ENCODE measurements at regions not wholly inside any gene's neighbourhood (a gene's known extent, or its start where the extent isn't known, plus 50 kb on each side); places are given as distances from the start of the nearest gene placed in this dataset.

DNA sequence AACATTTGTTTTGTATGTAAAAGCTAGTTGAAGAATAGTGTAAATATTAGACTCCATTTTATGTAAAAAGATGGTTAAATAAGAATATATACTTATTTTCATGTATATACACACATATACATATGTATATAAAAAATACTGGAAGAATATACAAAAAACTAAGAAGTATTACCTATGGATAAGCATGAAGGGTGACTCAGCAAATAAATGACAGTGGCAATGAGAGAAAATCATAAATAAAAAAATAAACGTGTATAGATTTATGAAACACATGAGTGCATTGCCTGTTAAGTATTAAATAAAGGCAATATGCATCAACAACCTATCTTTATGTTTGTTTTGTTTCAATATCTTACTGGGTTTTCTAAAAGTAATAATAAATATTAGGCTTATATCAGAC, 435.3 kb downstream of the CYLC2 start:
- no peak overlapping the region for H3K27ac Mint-ChIP-seq
- TF ChIP-seq, protein P1, sequence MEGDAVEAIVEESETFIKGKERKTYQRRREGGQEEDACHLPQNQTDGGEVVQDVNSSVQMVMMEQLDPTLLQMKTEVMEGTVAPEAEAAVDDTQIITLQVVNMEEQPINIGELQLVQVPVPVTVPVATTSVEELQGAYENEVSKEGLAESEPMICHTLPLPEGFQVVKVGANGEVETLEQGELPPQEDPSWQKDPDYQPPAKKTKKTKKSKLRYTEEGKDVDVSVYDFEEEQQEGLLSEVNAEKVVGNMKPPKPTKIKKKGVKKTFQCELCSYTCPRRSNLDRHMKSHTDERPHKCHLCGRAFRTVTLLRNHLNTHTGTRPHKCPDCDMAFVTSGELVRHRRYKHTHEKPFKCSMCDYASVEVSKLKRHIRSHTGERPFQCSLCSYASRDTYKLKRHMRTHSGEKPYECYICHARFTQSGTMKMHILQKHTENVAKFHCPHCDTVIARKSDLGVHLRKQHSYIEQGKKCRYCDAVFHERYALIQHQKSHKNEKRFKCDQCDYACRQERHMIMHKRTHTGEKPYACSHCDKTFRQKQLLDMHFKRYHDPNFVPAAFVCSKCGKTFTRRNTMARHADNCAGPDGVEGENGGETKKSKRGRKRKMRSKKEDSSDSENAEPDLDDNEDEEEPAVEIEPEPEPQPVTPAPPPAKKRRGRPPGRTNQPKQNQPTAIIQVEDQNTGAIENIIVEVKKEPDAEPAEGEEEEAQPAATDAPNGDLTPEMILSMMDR (IDR thresholded peaks at IDR 0.05), result no peak

DNA sequence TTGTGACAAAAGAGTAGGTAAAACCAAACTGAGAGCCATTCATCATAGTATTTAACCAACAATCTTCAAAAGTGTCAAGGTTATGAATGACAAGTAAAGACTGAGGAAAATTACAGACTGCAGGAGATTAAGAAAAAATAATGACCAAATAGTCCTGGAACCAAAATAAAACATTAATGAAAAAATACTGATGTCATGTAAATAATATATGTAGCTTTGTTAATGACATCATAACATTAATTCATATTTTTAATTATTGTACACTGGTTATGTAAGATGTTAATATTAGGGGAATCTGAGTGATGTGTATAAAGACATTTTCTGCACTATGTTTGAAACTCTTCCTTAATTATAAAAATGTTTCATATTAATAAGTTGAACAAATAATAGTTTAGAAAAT, 436.7 kb downstream of the CYLC2 start:
- TF ChIP-seq, protein P1 (IDR thresholded peaks at IDR 0.05), result no peak
- no peak for DNase-seq
- no peak overlapping the region for H3K4me3 Mint-ChIP-seq
- ChIA-PET CTCF (no interaction called here), POLR2A (no interaction called here)
- H3K9me3 Mint-ChIP-seq, result peaks cover 3% of the 10 kb centered on the region
- intact Hi-C loops (cut with micrococcal nuclease), result no loop called here
- H3K27me3 Mint-ChIP-seq, result no peaks in the 10 kb centered on the region
- ATAC-seq, result no peak
- no peak overlapping the region for H3K27ac Mint-ChIP-seq
- H3K4me1 Mint-ChIP-seq (ENCODE audit: low read depth), result no peaks in the 10 kb centered on the region
- H3K36me3 Mint-ChIP-seq (ENCODE audit: low read depth), result no peaks in the 10 kb centered on the region

More for the DNA sequence above, 435.3 kb downstream of the CYLC2 start:
- DNase-seq (no peak), ATAC-seq (no peak)
- no peak overlapping the region for H3K4me3 Mint-ChIP-seq
- peaks cover 2% of the 10 kb centered on the region for H3K9me3 Mint-ChIP-seq
- no peaks in the 10 kb centered on the region for H3K4me1 Mint-ChIP-seq (ENCODE audit: low read depth)
- ChIA-PET CTCF (no interaction called here), POLR2A (no interaction called here)
- no peaks in the 10 kb centered on the region for H3K36me3 Mint-ChIP-seq (ENCODE audit: low read depth)
- intact Hi-C loops (cut with micrococcal nuclease), result no loop called here
- H3K27me3 Mint-ChIP-seq, result no peaks in the 10 kb centered on the region

DNA sequence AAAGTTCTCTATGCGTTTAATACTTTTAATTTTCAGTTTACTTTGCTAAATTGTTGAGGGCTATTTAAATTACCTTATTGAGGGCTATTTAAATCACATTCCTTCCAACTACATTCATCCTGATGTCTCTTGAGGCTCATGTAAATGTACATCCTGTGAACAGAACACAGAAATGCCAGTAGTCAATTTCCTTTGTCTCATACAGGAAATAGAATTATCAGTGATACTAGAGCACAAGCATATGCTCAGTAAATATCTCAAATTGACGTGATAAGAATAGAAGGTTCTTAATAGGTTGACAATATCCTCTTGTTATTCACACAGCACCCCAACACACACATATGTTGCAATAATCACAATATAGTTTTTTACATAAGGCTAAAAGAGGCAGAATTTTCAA, 449.0 kb downstream of the CYLC2 start:
- Mint-ChIP-seq H3K9me3 (peaks cover 1% of the 10 kb centered on the region), H3K27me3 (no peaks in the 10 kb centered on the region), H3K4me1 (ENCODE audit: low read depth) (no peaks in the 10 kb centered on the region), H3K36me3 (ENCODE audit: low read depth) (no peaks in the 10 kb centered on the region), H3K4me3 (no peak overlapping the region), H3K27ac (no peak overlapping the region)
- ATAC-seq (no peak), DNase-seq (no peak)
- ChIA-PET POLR2A (no interaction called here), CTCF (no interaction called here)
- TF ChIP-seq, protein P1 (IDR thresholded peaks at IDR 0.05), result no peak
- intact Hi-C loops (cut with micrococcal nuclease), result no loop called here

DNA sequence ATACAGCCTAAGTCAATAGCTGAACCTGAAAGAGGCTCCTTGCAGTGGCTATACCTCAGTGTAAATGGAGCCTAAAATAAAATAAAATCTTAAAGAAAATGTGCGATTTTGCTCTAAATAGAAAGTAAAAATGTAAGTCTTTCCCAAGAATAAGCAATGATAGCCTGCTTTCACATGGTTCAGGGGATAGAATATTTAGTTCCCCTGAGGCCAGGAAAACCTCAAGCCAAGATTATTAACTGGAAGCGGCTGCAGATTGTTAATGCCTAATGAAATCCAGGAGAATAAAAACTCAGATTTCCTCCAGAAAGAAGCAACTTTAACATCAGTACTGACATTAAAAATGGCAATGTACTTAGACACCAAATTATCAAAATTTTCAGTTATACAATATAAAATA, 463.7 kb downstream of the CYLC2 start:
- peaks cover 4% of the 10 kb centered on the region for H3K9me3 Mint-ChIP-seq
- H3K27ac Mint-ChIP-seq, result no peak overlapping the region
- H3K4me1 Mint-ChIP-seq (ENCODE audit: low read depth), result no peaks in the 10 kb centered on the region
- DNase-seq, result no peak
- no peaks in the 10 kb centered on the region for H3K36me3 Mint-ChIP-seq (ENCODE audit: low read depth)
- CTCF ChIA-PET, result no interaction called here
- ATAC-seq, result no peak
- intact Hi-C loops (cut with micrococcal nuclease), result no loop called here
- TF ChIP-seq, protein P1 (IDR thresholded peaks at IDR 0.05), result no peak
- no peaks in the 10 kb centered on the region for H3K27me3 Mint-ChIP-seq
- POLR2A ChIA-PET, result no interaction called here
- H3K4me3 Mint-ChIP-seq, result no peak overlapping the region

DNA sequence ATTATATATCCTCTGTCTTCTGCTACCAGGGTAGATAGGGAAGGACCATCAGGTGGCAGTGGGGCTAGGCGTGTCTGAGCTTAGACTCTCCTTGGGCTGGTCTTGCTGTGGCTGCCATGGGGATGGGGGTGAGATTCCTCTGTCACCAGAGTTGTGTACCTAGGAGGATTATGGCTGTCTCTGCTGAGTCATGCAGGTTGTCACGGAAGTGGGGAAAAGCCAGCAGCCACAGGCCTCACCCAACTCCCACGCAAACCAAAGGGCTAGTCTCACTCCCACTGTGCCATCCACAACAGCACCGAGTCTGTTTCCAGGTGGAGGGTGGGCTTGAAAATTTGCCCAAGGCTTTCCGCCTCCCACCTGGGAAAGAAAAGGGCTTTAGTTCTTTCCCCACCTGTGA, 476.1 kb downstream of the CYLC2 start:
- ATAC-seq, result no peak
- H3K4me3 Mint-ChIP-seq, result no peak overlapping the region
- intact Hi-C loops (cut with micrococcal nuclease), result no loop called here
- H3K27ac Mint-ChIP-seq, result no peak overlapping the region
- no peaks in the 10 kb centered on the region for H3K4me1 Mint-ChIP-seq (ENCODE audit: low read depth)
- peaks cover 2% of the 10 kb centered on the region for H3K9me3 Mint-ChIP-seq
- ChIA-PET POLR2A (no interaction called here), CTCF (interaction anchor here (1.0 kb wide), 1 partner anchor 24 kb away, joined by 3 read pairs; no protein-coding TSS in a partner anchor)
- H3K36me3 Mint-ChIP-seq (ENCODE audit: low read depth), result no peaks in the 10 kb centered on the region
- no peak for DNase-seq
- H3K27me3 Mint-ChIP-seq, result no peaks in the 10 kb centered on the region
- TF ChIP-seq, protein P1 (IDR thresholded peaks at IDR 0.05), result no peak
